SK-N-SH treated with all-trans-retinoic acid at 6 μM for 48 hours (cell line): ENCODE measurements at regions not wholly inside any gene's neighbourhood (a gene's known extent, or its start where the extent isn't known, plus 50 kb on each side); places are given as distances from the start of the nearest gene placed in this dataset.

Source experiments
- ATAC-seq: fragments of 200-7000 bp; cut with Tn5 transposase; 3 replicates; pipeline ENCODE4 v1.9.1; 2020; ENCODE audit warnings: mild to moderate bottlenecking, moderate library complexity
- ARNTL ChIP-seq: fragments of 450-650 bp; formaldehyde crosslinking; IDR thresholded peaks from 2 replicates; pipeline ENCODE4 v1.5.0; 2020; ENCODE audit warnings: low read depth, mild to moderate bottlenecking, moderate library complexity, borderline replicate concordance
- BACH2 ChIP-seq: fragments of 250-450 bp; sonication (Bioruptor Pico); IDR thresholded peaks from 2 replicates; pipeline ENCODE4 v1.9.0; 2021; ENCODE audit warnings: mild to moderate bottlenecking, borderline replicate concordance
- CSDC2 ChIP-seq: fragments of 250-450 bp; sonication (Bioruptor Pico); IDR thresholded peaks from 2 replicates; pipeline ENCODE4 v1.5.0; 2020; ENCODE audit warnings: mild to moderate bottlenecking, moderate library complexity
- ESRRG ChIP-seq: fragments of 250-450 bp; sonication (Bioruptor Pico); IDR thresholded peaks from 2 replicates; pipeline ENCODE4 v1.6.1; 2021; ENCODE audit warnings: mild to moderate bottlenecking
- GLIS3 ChIP-seq: fragments of 250-450 bp; sonication (Bioruptor Pico); IDR thresholded peaks from 2 replicates; pipeline ENCODE4 v1.5.0; 2020; ENCODE audit warnings: mild to moderate bottlenecking, moderate library complexity
- OSR1 ChIP-seq: fragments of 250-450 bp; sonication (Bioruptor Pico); IDR thresholded peaks from 2 replicates; pipeline ENCODE4 v1.8.0; 2022; ENCODE audit warnings: moderate library complexity, mild to moderate bottlenecking, inconsistent platforms
- PPARA ChIP-seq: fragments of 250-450 bp; sonication (Bioruptor Pico); IDR thresholded peaks from 2 replicates; pipeline ENCODE4 v1.5.0; 2020; ENCODE audit warnings: mild to moderate bottlenecking, borderline replicate concordance
- TCF4 ChIP-seq: fragments of 250-450 bp; sonication (Bioruptor Pico); IDR thresholded peaks from 2 replicates; pipeline ENCODE4 v1.8.0; 2021; ENCODE audit warnings: mild to moderate bottlenecking, moderate library complexity, borderline replicate concordance
- TOX ChIP-seq: fragments of 250-450 bp; sonication (Bioruptor Pico); IDR thresholded peaks from 2 replicates; pipeline ENCODE4 v1.8.0; 2021; ENCODE audit warnings: mild to moderate bottlenecking, moderate library complexity, borderline replicate concordance
- ZFP3 ChIP-seq: fragments of 250-450 bp; sonication (Bioruptor Pico); IDR thresholded peaks from 2 replicates; pipeline ENCODE4 v1.5.0; 2020; ENCODE audit warnings: mild to moderate bottlenecking, moderate library complexity
- ZNF565 ChIP-seq: fragments of 450-650 bp; formaldehyde crosslinking; conservative IDR thresholded peaks from 2 replicates; pipeline ENCODE4 v1.5.0; 2020; ENCODE audit warnings: low read depth, mild to moderate bottlenecking, moderate library complexity
- ZNF70 ChIP-seq: fragments of 450-650 bp; formaldehyde crosslinking; IDR thresholded peaks from 2 replicates; pipeline ENCODE4 v1.5.0; 2020; ENCODE audit warnings: mild to moderate bottlenecking, moderate library complexity
- ZNF8 ChIP-seq: fragments of 450-650 bp; formaldehyde crosslinking; IDR thresholded peaks from 2 replicates; pipeline ENCODE4 v1.5.0; 2020; ENCODE audit warnings: mild to moderate bottlenecking, moderate library complexity
- TF ChIP-seq, protein P1 (sequence below): fragments of 250-450 bp; sonication (Bioruptor Pico); IDR thresholded peaks from 2 replicates; pipeline ENCODE4 v1.5.0; 2020; ENCODE audit warnings: mild to moderate bottlenecking, moderate library complexity
- TF ChIP-seq, protein P2 (sequence below): fragments of 250-450 bp; sonication (Bioruptor Pico); IDR thresholded peaks from 2 replicates; pipeline ENCODE4 v1.8.0; 2021; ENCODE audit warnings: low read depth, mild to moderate bottlenecking, moderate library complexity, borderline replicate concordance
- TF ChIP-seq, protein P3 (sequence below): fragments of 250-450 bp; sonication (Bioruptor Pico); IDR thresholded peaks from 2 replicates; pipeline ENCODE4 v1.5.1; 2021; ENCODE audit warnings: mild to moderate bottlenecking, moderate library complexity
- TF ChIP-seq, protein P4 (sequence below): fragments of 250-450 bp; sonication (Bioruptor Pico); IDR thresholded peaks from 2 replicates; pipeline ENCODE4 v1.8.0; 2020; ENCODE audit warnings: mild to moderate bottlenecking, moderate library complexity, borderline replicate concordance
- TF ChIP-seq, protein P5 (sequence below): fragments of 250-450 bp; sonication (Bioruptor Pico); IDR thresholded peaks from 2 replicates; pipeline ENCODE4 v1.5.1; 2020; ENCODE audit warnings: low read depth, mild to moderate bottlenecking, moderate library complexity

DNA sequence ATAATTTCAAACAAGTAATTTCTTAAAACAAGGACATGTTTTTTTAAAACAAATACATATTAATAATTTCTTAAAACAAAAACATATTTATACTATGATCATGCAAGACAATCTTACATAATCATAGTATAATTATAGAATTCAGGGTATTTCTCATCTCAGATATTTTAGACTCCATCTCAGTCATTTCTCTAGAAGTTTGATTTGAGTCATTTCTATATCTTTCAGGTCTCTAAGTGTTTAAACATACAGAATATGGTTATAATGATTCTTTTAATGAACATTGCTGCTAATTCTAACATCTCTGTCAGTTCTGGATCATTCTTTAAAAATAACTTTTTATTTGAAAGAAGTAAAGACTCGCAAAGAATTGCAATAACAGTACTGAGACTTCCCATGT is 154.2 kb upstream of the KYNU start:
- ATAC-seq = no peak

DNA sequence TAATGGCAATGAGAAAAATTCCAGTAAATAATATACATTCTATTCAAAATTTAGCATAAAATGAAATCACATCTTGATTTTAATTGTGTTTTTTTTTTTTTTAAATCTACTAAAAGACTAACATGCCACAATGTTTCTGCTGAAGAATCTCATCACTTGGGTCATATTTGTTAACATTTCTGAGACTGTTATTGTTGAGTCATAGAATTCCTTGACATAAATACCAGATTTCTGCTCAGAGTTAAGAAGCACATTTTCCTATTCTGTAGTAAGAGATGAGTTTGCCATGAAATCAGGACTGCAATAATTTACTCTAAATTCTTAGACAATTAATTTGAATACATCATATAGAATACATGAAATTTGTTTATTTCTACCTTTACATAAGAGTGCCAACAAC is 154.9 kb upstream of the KYNU start:
- TF ChIP-seq ZNF8 (no peak), ESRRG (CRISPR knock-in tag) (no peak), ZNF70 (CRISPR knock-in tag) (no peak), TCF4 (CRISPR knock-in tag) (no peak), CSDC2 (CRISPR knock-in tag) (no peak), BACH2 (no peak), ZNF565 (CRISPR knock-in tag) (no peak)
- TF ChIP-seq, protein P1, sequence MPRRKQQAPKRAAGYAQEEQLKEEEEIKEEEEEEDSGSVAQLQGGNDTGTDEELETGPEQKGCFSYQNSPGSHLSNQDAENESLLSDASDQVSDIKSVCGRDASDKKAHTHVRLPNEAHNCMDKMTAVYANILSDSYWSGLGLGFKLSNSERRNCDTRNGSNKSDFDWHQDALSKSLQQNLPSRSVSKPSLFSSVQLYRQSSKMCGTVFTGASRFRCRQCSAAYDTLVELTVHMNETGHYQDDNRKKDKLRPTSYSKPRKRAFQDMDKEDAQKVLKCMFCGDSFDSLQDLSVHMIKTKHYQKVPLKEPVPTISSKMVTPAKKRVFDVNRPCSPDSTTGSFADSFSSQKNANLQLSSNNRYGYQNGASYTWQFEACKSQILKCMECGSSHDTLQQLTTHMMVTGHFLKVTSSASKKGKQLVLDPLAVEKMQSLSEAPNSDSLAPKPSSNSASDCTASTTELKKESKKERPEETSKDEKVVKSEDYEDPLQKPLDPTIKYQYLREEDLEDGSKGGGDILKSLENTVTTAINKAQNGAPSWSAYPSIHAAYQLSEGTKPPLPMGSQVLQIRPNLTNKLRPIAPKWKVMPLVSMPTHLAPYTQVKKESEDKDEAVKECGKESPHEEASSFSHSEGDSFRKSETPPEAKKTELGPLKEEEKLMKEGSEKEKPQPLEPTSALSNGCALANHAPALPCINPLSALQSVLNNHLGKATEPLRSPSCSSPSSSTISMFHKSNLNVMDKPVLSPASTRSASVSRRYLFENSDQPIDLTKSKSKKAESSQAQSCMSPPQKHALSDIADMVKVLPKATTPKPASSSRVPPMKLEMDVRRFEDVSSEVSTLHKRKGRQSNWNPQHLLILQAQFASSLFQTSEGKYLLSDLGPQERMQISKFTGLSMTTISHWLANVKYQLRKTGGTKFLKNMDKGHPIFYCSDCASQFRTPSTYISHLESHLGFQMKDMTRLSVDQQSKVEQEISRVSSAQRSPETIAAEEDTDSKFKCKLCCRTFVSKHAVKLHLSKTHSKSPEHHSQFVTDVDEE (CRISPR knock-in tag) = no peak
- no peak for ATAC-seq

More for the DNA sequence above, 154.2 kb upstream of the KYNU start:
- no peak for TF ChIP-seq ZFP3 (CRISPR knock-in tag)
- TF ChIP-seq BACH2 = no peak
- no peak for TF ChIP-seq ZNF70 (CRISPR knock-in tag)
- TF ChIP-seq ARNTL (CRISPR knock-in tag) = no peak
- TF ChIP-seq ESRRG (CRISPR knock-in tag) = no peak
- no peak for TF ChIP-seq TCF4 (CRISPR knock-in tag)
- TF ChIP-seq ZNF565 (CRISPR knock-in tag) = no peak
- TF ChIP-seq OSR1 = no peak
- TF ChIP-seq, protein P2, sequence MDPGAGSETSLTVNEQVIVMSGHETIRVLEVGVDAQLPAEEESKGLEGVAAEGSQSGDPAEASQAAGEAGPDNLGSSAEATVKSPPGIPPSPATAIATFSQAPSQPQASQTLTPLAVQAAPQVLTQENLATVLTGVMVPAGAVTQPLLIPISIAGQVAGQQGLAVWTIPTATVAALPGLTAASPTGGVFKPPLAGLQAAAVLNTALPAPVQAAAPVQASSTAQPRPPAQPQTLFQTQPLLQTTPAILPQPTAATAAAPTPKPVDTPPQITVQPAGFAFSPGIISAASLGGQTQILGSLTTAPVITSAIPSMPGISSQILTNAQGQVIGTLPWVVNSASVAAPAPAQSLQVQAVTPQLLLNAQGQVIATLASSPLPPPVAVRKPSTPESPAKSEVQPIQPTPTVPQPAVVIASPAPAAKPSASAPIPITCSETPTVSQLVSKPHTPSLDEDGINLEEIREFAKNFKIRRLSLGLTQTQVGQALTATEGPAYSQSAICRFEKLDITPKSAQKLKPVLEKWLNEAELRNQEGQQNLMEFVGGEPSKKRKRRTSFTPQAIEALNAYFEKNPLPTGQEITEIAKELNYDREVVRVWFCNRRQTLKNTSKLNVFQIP = no peak
- TF ChIP-seq PPARA (CRISPR knock-in tag) = no peak
- TF ChIP-seq, protein P3, sequence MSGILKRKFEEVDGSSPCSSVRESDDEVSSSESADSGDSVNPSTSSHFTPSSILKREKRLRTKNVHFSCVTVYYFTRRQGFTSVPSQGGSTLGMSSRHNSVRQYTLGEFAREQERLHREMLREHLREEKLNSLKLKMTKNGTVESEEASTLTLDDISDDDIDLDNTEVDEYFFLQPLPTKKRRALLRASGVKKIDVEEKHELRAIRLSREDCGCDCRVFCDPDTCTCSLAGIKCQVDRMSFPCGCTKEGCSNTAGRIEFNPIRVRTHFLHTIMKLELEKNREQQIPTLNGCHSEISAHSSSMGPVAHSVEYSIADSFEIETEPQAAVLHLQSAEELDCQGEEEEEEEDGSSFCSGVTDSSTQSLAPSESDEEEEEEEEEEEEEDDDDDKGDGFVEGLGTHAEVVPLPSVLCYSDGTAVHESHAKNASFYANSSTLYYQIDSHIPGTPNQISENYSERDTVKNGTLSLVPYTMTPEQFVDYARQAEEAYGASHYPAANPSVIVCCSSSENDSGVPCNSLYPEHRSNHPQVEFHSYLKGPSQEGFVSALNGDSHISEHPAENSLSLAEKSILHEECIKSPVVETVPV (CRISPR knock-in tag) = no peak
- TF ChIP-seq TOX (CRISPR knock-in tag) = no peak
- no peak for TF ChIP-seq ZNF8
- TF ChIP-seq, protein P4, sequence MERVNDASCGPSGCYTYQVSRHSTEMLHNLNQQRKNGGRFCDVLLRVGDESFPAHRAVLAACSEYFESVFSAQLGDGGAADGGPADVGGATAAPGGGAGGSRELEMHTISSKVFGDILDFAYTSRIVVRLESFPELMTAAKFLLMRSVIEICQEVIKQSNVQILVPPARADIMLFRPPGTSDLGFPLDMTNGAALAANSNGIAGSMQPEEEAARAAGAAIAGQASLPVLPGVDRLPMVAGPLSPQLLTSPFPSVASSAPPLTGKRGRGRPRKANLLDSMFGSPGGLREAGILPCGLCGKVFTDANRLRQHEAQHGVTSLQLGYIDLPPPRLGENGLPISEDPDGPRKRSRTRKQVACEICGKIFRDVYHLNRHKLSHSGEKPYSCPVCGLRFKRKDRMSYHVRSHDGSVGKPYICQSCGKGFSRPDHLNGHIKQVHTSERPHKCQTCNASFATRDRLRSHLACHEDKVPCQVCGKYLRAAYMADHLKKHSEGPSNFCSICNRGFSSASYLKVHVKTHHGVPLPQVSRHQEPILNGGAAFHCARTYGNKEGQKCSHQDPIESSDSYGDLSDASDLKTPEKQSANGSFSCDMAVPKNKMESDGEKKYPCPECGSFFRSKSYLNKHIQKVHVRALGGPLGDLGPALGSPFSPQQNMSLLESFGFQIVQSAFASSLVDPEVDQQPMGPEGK (CRISPR knock-in tag) = no peak
- TF ChIP-seq CSDC2 (CRISPR knock-in tag) = no peak
- TF ChIP-seq GLIS3 = no peak

DNA sequence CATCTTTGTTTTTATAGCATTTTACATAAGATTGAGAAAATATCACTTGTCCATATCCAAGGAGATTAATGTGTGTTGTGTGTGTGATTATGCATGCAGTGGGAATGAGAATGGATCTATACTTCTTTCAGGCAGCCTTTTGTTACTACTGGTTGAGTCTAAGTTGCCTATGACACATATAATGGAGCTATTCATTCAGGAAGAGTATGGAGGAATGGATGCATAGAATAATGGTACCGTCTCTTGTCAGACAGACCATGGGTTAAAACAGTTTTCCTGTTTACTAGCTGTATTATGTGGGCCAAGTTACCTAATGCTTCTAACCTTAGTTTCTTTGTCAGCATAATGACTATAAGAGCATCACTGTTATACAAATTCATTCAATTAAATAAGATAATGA is 155.4 kb upstream of the KYNU start:
- ATAC-seq = no peak
- TF ChIP-seq, protein P1 (CRISPR knock-in tag) = no peak
- TF ChIP-seq, protein P5, sequence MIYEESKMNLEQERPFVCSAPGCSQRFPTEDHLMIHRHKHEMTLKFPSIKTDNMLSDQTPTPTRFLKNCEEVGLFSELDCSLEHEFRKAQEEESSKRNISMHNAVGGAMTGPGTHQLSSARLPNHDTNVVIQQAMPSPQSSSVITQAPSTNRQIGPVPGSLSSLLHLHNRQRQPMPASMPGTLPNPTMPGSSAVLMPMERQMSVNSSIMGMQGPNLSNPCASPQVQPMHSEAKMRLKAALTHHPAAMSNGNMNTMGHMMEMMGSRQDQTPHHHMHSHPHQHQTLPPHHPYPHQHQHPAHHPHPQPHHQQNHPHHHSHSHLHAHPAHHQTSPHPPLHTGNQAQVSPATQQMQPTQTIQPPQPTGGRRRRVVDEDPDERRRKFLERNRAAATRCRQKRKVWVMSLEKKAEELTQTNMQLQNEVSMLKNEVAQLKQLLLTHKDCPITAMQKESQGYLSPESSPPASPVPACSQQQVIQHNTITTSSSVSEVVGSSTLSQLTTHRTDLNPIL (CRISPR knock-in tag) = no peak
- TF ChIP-seq, protein P2 = no peak
- TF ChIP-seq, all 23 proteins: peak for 0
